ENCODE measurements at regions not wholly inside any gene's neighbourhood (a gene's known extent, or its start where the extent isn't known, plus 50 kb on each side); places are given as distances from the start of the nearest gene placed in this dataset.

- no peak for ATAC-seq
Measured at GRCh38 chr1:14328685-14329084, 269.8 kb upstream of the KAZN start.

DNA sequence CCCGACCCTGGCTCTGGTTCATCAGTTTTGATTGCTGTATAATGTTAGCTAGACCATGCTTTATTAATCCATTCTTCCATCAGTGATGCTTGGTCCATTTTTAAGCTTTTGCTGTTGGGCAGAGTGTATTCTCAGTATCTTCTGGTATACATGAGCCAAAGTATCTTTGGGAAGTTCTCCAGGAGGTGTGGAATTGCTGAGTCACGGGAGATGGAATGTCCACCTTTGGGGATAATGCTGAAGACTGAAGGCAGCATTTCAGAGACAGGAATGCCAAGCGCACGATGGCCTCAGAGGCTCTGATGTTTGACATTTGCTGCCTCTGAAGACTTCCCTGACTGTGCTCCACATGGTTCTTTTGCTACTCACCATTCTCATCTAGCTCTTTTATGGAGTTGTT lies 266.3 kb upstream of the KAZN start:
- Histone ChIP-seq H3K4me3 (no peak overlapping the region), H3K9me3 (no peaks in the 10 kb centered on the region), H3K4me1 (no peaks in the 10 kb centered on the region), H3K27ac (no peak overlapping the region), H3K4me2 (no peak overlapping the region)
- CTCF ChIA-PET: no interaction called here
- TF ChIP-seq MAFK (IDR thresholded peaks at IDR 0.05; ENCODE audit: partially characterized antibody) (peak; percentile 27), NFE2L2 (conservative IDR thresholded peaks at IDR 0.05; ENCODE audit: low read length) (0 out of 2 replicates have a peak, but pooled peaks have one; percentile 40), USF2 (IDR thresholded peaks at IDR 0.05) (no peak)
- 50% methylated on average over 4 of the region's 4 CpGs for WGBS (ENCODE audit: missing lambda C conversion rate)
- POLR2A ChIA-PET: no interaction called here
- DNase-seq (ENCODE audit: low read depth in 1 of 2, low spot score in 1 of 2): no peak
- FAIRE-seq: no peak
- ATAC-seq: no peak

More at GRCh38 chr1:14328685-14329084, 269.8 kb upstream of the KAZN start:
- CTCF ChIA-PET: no interaction called here
- Histone ChIP-seq H3K27ac (no peak overlapping the region), H3K4me1 (no peaks in the 10 kb centered on the region), H3K4me2 (no peak overlapping the region), H3K9me3 (no peaks in the 10 kb centered on the region), H3K4me3 (no peak overlapping the region)
- TF ChIP-seq RAD21 (conservative IDR thresholded peaks at IDR 0.05 in 1 of 2, IDR thresholded peaks at IDR 0.05 in 1 of 2) (no peak), CHD4 (IDR thresholded peaks at IDR 0.05; ENCODE audit: borderline replicate concordance) (no peak), MAFK (IDR thresholded peaks at IDR 0.05; ENCODE audit: partially characterized antibody) (no peak), E2F6 (IDR thresholded peaks at IDR 0.05; ENCODE audit: borderline replicate concordance, low read depth) (no peak), BCL3 (IDR thresholded peaks at IDR 0.05) (no peak)
- FAIRE-seq (no peak), DNase-seq (ENCODE audit: low read depth in 1 of 2, low spot score in 1 of 2) (no peak)
- POLR2A ChIA-PET: no interaction called here

GRCh38 chr1:14334336-14335176 lies 263.9 kb upstream of the KAZN start:
- FAIRE-seq (no peak), DNase-seq (ENCODE audit: low read depth in 1 of 2, low spot score in 1 of 2) (no peak), ATAC-seq (no peak)
- Histone ChIP-seq H3K9me3 (no peaks in the 10 kb centered on the region), H3K27ac (no peak overlapping the region), H3K4me2 (no peak overlapping the region), H3K4me3 (no peak overlapping the region), H3K4me1 (no peaks in the 10 kb centered on the region)
- 7% methylated on average over 7 of the region's 7 CpGs for WGBS (ENCODE audit: missing lambda C conversion rate)
- ChIA-PET CTCF (no interaction called here), POLR2A (no interaction called here)
- TF ChIP-seq CHD4 (IDR thresholded peaks at IDR 0.05; ENCODE audit: borderline replicate concordance) (no peak), ESRRA (IDR thresholded peaks at IDR 0.05; ENCODE audit: borderline replicate concordance, low read length) (no peak), CBX8 (IDR thresholded peaks at IDR 0.05) (no peak), MAZ (IDR thresholded peaks at IDR 0.05; ENCODE audit: borderline replicate concordance, low read depth, low read length) (no peak), NR3C1 (IDR thresholded peaks at IDR 0.05) (no peak), TP53 (CRISPR knock-in tag; IDR thresholded peaks at IDR 0.05) (no peak), MYC (IDR thresholded peaks at IDR 0.05; ENCODE audit: borderline replicate concordance, low read length) (no peak), ZNF302 (CRISPR knock-in tag; IDR thresholded peaks at IDR 0.05) (no peak), POLR2AphosphoS2 (conservative IDR thresholded peaks at IDR 0.05; ENCODE audit: low read length) (no peak), CBX2 (IDR thresholded peaks at IDR 0.05; ENCODE audit: borderline replicate concordance, low read depth) (no peak), POLR2A (IDR thresholded peaks at IDR 0.05; ENCODE audit: low read length) (no peak)
- TF ChIP-seq, protein P1, sequence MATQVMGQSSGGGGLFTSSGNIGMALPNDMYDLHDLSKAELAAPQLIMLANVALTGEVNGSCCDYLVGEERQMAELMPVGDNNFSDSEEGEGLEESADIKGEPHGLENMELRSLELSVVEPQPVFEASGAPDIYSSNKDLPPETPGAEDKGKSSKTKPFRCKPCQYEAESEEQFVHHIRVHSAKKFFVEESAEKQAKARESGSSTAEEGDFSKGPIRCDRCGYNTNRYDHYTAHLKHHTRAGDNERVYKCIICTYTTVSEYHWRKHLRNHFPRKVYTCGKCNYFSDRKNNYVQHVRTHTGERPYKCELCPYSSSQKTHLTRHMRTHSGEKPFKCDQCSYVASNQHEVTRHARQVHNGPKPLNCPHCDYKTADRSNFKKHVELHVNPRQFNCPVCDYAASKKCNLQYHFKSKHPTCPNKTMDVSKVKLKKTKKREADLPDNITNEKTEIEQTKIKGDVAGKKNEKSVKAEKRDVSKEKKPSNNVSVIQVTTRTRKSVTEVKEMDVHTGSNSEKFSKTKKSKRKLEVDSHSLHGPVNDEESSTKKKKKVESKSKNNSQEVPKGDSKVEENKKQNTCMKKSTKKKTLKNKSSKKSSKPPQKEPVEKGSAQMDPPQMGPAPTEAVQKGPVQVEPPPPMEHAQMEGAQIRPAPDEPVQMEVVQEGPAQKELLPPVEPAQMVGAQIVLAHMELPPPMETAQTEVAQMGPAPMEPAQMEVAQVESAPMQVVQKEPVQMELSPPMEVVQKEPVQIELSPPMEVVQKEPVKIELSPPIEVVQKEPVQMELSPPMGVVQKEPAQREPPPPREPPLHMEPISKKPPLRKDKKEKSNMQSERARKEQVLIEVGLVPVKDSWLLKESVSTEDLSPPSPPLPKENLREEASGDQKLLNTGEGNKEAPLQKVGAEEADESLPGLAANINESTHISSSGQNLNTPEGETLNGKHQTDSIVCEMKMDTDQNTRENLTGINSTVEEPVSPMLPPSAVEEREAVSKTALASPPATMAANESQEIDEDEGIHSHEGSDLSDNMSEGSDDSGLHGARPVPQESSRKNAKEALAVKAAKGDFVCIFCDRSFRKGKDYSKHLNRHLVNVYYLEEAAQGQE (IDR thresholded peaks at IDR 0.05): no peak
- TF ChIP-seq, protein P2, sequence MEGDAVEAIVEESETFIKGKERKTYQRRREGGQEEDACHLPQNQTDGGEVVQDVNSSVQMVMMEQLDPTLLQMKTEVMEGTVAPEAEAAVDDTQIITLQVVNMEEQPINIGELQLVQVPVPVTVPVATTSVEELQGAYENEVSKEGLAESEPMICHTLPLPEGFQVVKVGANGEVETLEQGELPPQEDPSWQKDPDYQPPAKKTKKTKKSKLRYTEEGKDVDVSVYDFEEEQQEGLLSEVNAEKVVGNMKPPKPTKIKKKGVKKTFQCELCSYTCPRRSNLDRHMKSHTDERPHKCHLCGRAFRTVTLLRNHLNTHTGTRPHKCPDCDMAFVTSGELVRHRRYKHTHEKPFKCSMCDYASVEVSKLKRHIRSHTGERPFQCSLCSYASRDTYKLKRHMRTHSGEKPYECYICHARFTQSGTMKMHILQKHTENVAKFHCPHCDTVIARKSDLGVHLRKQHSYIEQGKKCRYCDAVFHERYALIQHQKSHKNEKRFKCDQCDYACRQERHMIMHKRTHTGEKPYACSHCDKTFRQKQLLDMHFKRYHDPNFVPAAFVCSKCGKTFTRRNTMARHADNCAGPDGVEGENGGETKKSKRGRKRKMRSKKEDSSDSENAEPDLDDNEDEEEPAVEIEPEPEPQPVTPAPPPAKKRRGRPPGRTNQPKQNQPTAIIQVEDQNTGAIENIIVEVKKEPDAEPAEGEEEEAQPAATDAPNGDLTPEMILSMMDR (IDR thresholded peaks at IDR 0.05): no peak
